ENCODE measurements at regions not wholly inside any gene's neighbourhood (a gene's known extent, or its start where the extent isn't known, plus 50 kb on each side); places are given as distances from the start of the nearest gene placed in this dataset.

DNA sequence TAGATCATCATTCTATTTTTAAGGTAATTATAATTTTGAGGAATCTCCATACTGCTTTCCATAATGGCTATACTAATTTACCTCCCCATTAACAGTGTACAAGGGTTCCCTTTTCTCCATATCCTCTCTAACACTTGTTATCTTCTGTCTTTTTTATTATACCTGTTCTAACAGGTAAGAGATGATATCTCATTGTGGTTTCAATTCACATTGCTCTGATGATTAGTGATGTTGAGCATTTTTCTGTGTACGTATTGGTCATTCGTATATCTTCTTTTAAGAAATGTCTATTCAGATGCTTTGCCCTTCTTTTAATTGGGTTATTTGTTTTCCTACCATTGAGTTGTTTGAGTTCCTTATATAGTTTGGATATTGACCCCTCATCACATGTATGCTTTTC is 81.6 kb upstream of the SCAF8 start:
- ChIA-PET CTCF (no interaction called here), POLR2A (no interaction called here)
- Histone ChIP-seq H3K4me1 (ENCODE audit: control insufficient read depth, extremely low read depth, insufficient read depth, low read length) (peaks cover 33% of the 10 kb centered on the region), H3K9ac (replicated peaks; ENCODE audit: extremely low read depth, insufficient read depth, low read length) (no peak overlapping the region), H3K27me3 (ENCODE audit: control insufficient read depth in 2 of 2, insufficient read depth in 2 of 2, low read length in 2 of 2) (no peaks in the 10 kb centered on the region), H3K9me1 (replicated peaks; ENCODE audit: control insufficient read depth, extremely low read depth, insufficient read depth, low read length) (no peaks in the 10 kb centered on the region), H3K4me3 (replicated peaks in 1 of 3; ENCODE audit: insufficient read depth in 1 of 3, low read depth in 1 of 3, low read length in 3 of 3) (no peak overlapping the region), H3K36me3 (ENCODE audit: control insufficient read depth in 2 of 2, extremely low read depth in 1 of 2, insufficient read depth in 2 of 2, low read length in 2 of 2) (no peaks in the 10 kb centered on the region), H2AFZ (ENCODE audit: low read depth, low read length) (no peak overlapping the region), H3K9me3 (replicated peaks; ENCODE audit: control insufficient read depth, insufficient read depth, low read length) (no peaks in the 10 kb centered on the region), H3K79me2 (ENCODE audit: control insufficient read depth, insufficient read depth, low read length) (no peaks in the 10 kb centered on the region), H4K20me1 (replicated peaks; ENCODE audit: control insufficient read depth, extremely low read depth, insufficient read depth, low read length) (no peaks in the 10 kb centered on the region), H3K4me2 (ENCODE audit: insufficient read depth, low read length) (no peak overlapping the region), H3K27ac (ENCODE audit: insufficient read depth, low read depth, low read length) (no peak overlapping the region)
- BruUV-seq (replicated peaks) = no TSS peak
- FAIRE-seq = no peak
- dilution Hi-C loops (cut with MboI; ENCODE audit: extremely low pct_ligation_motif_present, low sequenced_read_pairs) = no loop called here
- no peak for DNase-seq (ENCODE audit: low read depth, low spot score)
- intact Hi-C loops (cut with micrococcal nuclease) = loop anchor here (5.0 kb wide), 1 partner anchor 359 kb away; no protein-coding TSS in a partner anchor
- TF ChIP-seq MYC (IDR thresholded peaks at IDR 0.05; ENCODE audit: low read depth, low read length) = no peak
- TF ChIP-seq EZH2 (IDR thresholded peaks at IDR 0.05; ENCODE audit: borderline replicate concordance, low read depth, low read length, severe bottlenecking) = no peak
- no peak for TF ChIP-seq JUN (IDR thresholded peaks at IDR 0.05; ENCODE audit: borderline replicate concordance, insufficient read depth, insufficient read length, low read depth)
- no peak for TF ChIP-seq POLR2AphosphoS5 (IDR thresholded peaks at IDR 0.05; ENCODE audit: insufficient read depth, low read depth, low read length)
- no peak for TF ChIP-seq GATA2 (IDR thresholded peaks at IDR 0.05; ENCODE audit: insufficient read depth, insufficient read length, low read depth, low read length)
- TF ChIP-seq, protein P1, sequence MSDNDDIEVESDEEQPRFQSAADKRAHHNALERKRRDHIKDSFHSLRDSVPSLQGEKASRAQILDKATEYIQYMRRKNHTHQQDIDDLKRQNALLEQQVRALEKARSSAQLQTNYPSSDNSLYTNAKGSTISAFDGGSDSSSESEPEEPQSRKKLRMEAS (IDR thresholded peaks at IDR 0.05; ENCODE audit: insufficient read depth, insufficient read length) = no peak
- TF ChIP-seq FOS (IDR thresholded peaks at IDR 0.05; ENCODE audit: borderline replicate concordance, insufficient read depth, low read length) = no peak
- TF ChIP-seq CTCF (IDR thresholded peaks at IDR 0.05; ENCODE audit: extremely low read depth in 1 of 2, insufficient read depth in 1 of 2, low read depth in 1 of 2, low read length in 2 of 2) = no peak
- TF ChIP-seq POLR2A (IDR thresholded peaks at IDR 0.05; ENCODE audit: low read depth, low read length) = no peak

Data from endothelial cell of umbilical vein (primary cell).